ENCODE measurements at regions not wholly inside any gene's neighbourhood (a gene's known extent, or its start where the extent isn't known, plus 50 kb on each side); places are given as distances from the start of the nearest gene placed in this dataset.

- Mint-ChIP-seq H3K4me3 (no peak overlapping the region), H3K27ac (no peak overlapping the region), H3K36me3 (no peaks in the 10 kb centered on the region), H3K4me1 (no peaks in the 10 kb centered on the region), H3K27me3 (no peaks in the 10 kb centered on the region), H3K9me3 (peaks cover 4 to 27% (median 20%) of the 10 kb centered on the region in 5 donors)
- DNase-seq, result no peak
- H3K27ac ChIP-seq (ENCODE audit: low read depth, low read length), result no peak overlapping the region
- H3K27me3 ChIP-seq (ENCODE audit: insufficient read depth, low read length, poor library complexity, severe bottlenecking), result no peaks in the 10 kb centered on the region
- ChIA-PET POLR2A (no interaction called here), CTCF (no interaction called here)
- no peaks in the 10 kb centered on the region for H3K4me1 ChIP-seq (ENCODE audit: insufficient read depth, low read length)
- no peaks in the 10 kb centered on the region for H3K9me3 ChIP-seq (ENCODE audit: low read length)
- no peaks in the 10 kb centered on the region for H3K36me3 ChIP-seq (ENCODE audit: insufficient read depth, low read length)
- H3K4me3 ChIP-seq (ENCODE audit: low read length), result no peak overlapping the region
Observed at GRCh38 chr7:68936471-68937035, 661.7 kb upstream of the AUTS2 start.

GRCh38 chr7:68938151-68938550, 660.1 kb upstream of the AUTS2 start:
- no peak for DNase-seq
- no peaks in the 10 kb centered on the region for H3K36me3 ChIP-seq (ENCODE audit: insufficient read depth, low read length)
- Mint-ChIP-seq H3K4me1 (no peaks in the 10 kb centered on the region), H3K4me3 (no peak overlapping the region), H3K27ac (peak overlapping the region in 1 of 8 donors; percentile 21), H3K36me3 (no peaks in the 10 kb centered on the region), H3K9me3 (peaks cover 2 to 20% (median 17%) of the 10 kb centered on the region in 5 donors), H3K27me3 (no peaks in the 10 kb centered on the region)
- no peak overlapping the region for H3K4me3 ChIP-seq (ENCODE audit: low read length)
- no peaks in the 10 kb centered on the region for H3K9me3 ChIP-seq (ENCODE audit: low read length)
- H3K27ac ChIP-seq (ENCODE audit: low read depth, low read length), result no peak overlapping the region
- no peaks in the 10 kb centered on the region for H3K27me3 ChIP-seq (ENCODE audit: insufficient read depth, low read length, poor library complexity, severe bottlenecking)
- ChIA-PET CTCF (no interaction called here), POLR2A (no interaction called here)
- H3K4me1 ChIP-seq (ENCODE audit: insufficient read depth, low read length), result no peaks in the 10 kb centered on the region

DNA sequence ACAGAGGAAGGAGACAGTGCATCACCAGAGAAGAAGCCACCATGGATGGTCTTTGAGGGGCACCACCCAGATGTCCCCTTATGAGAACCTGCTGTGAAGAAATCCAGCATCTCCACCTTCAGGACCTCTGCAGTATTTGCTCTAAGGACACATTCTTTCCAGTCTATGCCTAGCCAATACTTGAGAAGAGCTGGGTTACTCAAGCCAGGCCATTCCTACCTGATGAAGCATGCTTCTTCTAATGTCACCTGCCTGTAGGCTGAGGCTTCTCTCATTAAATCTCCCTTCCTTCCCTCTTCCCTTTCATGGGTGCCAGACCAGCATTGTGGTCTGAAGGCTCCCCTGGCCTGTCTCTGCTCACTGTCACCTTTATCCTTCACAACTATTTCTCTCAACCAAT, 654.5 kb upstream of the AUTS2 start:
- peaks cover 0 to 11% (median 6%) of the 10 kb centered on the region in 5 donors for H3K9me3 Mint-ChIP-seq
- ChIA-PET CTCF (no interaction called here), POLR2A (no interaction called here)
- Histone ChIP-seq H3K9me3 (ENCODE audit: low read length) (no peaks in the 10 kb centered on the region), H3K36me3 (ENCODE audit: insufficient read depth, low read length) (no peaks in the 10 kb centered on the region), H3K4me1 (ENCODE audit: insufficient read depth, low read length) (no peaks in the 10 kb centered on the region), H3K27ac (ENCODE audit: low read depth, low read length) (no peak overlapping the region), H3K27me3 (ENCODE audit: insufficient read depth, low read length, poor library complexity, severe bottlenecking) (no peaks in the 10 kb centered on the region), H3K4me3 (ENCODE audit: low read length) (no peak overlapping the region)
- no peak for DNase-seq
- H3K27ac Mint-ChIP-seq, result no peak overlapping the region
- H3K36me3 Mint-ChIP-seq, result no peaks in the 10 kb centered on the region
- no peak overlapping the region for H3K4me3 Mint-ChIP-seq
- no peaks in the 10 kb centered on the region for H3K4me1 Mint-ChIP-seq
- no peaks in the 10 kb centered on the region for H3K27me3 Mint-ChIP-seq

DNA sequence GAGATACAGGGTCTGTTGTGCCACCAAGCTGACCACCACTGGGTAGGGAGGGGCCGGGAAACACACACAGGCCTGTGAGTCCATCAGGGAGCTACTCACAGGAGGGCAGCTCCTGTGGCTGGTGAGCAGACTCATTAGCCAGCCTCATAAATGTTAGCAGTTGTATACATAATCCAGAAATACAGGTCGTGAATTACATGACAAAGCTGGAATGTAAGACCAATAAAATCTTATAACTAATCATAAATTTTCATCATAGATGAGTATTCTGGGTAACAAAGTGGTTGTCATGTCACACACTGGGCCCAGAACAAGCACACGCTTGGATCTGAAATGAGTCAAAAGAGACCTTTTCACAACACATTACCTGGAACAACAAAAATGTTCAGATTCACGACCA, 642.6 kb upstream of the AUTS2 start:
- Histone ChIP-seq H3K27ac (ENCODE audit: low read depth, low read length) (no peak overlapping the region), H3K9me3 (ENCODE audit: low read length) (no peaks in the 10 kb centered on the region)
- no peaks in the 10 kb centered on the region for H3K4me1 Mint-ChIP-seq

DNA sequence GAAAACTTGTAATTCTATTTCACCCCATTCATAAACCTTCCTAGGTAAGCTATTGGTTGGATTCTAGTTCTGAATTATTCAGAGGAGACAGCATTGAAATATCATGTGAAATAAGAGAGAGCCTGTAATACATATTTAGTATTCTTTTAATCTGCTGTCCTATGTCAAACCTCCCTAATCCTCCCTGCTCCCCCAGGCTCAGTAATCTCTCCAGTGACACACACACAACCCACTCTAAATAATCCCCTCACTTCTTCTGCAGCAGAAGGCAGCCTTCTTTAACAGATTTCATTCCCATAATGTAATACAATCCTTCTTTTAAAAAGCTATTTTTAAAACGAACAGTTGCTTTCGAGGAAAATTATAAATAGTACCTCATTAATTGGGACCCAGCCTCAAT, 639.7 kb upstream of the AUTS2 start:
- no peaks in the 10 kb centered on the region for H3K4me1 Mint-ChIP-seq
- no peaks in the 10 kb centered on the region for H3K36me3 Mint-ChIP-seq
- H3K9me3 Mint-ChIP-seq, result peaks cover 3 to 11% (median 8%) of the 10 kb centered on the region in 5 donors
- Histone ChIP-seq H3K27me3 (ENCODE audit: insufficient read depth, low read length, poor library complexity, severe bottlenecking) (no peaks in the 10 kb centered on the region), H3K36me3 (ENCODE audit: insufficient read depth, low read length) (no peaks in the 10 kb centered on the region), H3K9me3 (ENCODE audit: low read length) (no peaks in the 10 kb centered on the region), H3K4me3 (ENCODE audit: low read length) (no peak overlapping the region), H3K27ac (ENCODE audit: low read depth, low read length) (no peak overlapping the region), H3K4me1 (ENCODE audit: insufficient read depth, low read length) (no peaks in the 10 kb centered on the region)
- no peak overlapping the region for H3K27ac Mint-ChIP-seq
- no peaks in the 10 kb centered on the region for H3K27me3 Mint-ChIP-seq
- no peak overlapping the region for H3K4me3 Mint-ChIP-seq
- no peak for DNase-seq
- ChIA-PET POLR2A (no interaction called here), CTCF (no interaction called here)

More for the DNA sequence above, 642.6 kb upstream of the AUTS2 start:
- Histone ChIP-seq H3K36me3 (ENCODE audit: insufficient read depth, low read length) (no peaks in the 10 kb centered on the region), H3K4me1 (ENCODE audit: insufficient read depth, low read length) (no peaks in the 10 kb centered on the region), H3K27me3 (ENCODE audit: insufficient read depth, low read length, poor library complexity, severe bottlenecking) (no peaks in the 10 kb centered on the region), H3K4me3 (ENCODE audit: low read length) (no peak overlapping the region)
- Mint-ChIP-seq H3K36me3 (no peaks in the 10 kb centered on the region), H3K4me3 (no peak overlapping the region), H3K27ac (no peak overlapping the region), H3K27me3 (no peaks in the 10 kb centered on the region), H3K9me3 (peaks cover 3 to 12% (median 10%) of the 10 kb centered on the region in 5 donors)
- ChIA-PET POLR2A (no interaction called here), CTCF (no interaction called here)
- no peak for DNase-seq

GRCh38 chr7:68963552-68963951, 634.7 kb upstream of the AUTS2 start:
- H3K36me3 ChIP-seq (ENCODE audit: insufficient read depth, low read length), result no peaks in the 10 kb centered on the region
- Mint-ChIP-seq H3K4me3 (no peak overlapping the region), H3K4me1 (no peaks in the 10 kb centered on the region), H3K36me3 (no peaks in the 10 kb centered on the region), H3K27ac (no peak overlapping the region), H3K27me3 (no peaks in the 10 kb centered on the region), H3K9me3 (peaks cover 0 to 8% (median 2%) of the 10 kb centered on the region in 5 donors)
- no peak overlapping the region for H3K4me3 ChIP-seq (ENCODE audit: low read length)
- POLR2A ChIA-PET, result interaction anchor here (0.6 kb wide), 1 partner anchor 614 kb away, joined by 5 read pairs; no protein-coding TSS in a partner anchor
- H3K27me3 ChIP-seq (ENCODE audit: insufficient read depth, low read length, poor library complexity, severe bottlenecking), result no peaks in the 10 kb centered on the region
- no peaks in the 10 kb centered on the region for H3K9me3 ChIP-seq (ENCODE audit: low read length)
- no peak for DNase-seq
- CTCF ChIA-PET, result no interaction called here
- no peaks in the 10 kb centered on the region for H3K4me1 ChIP-seq (ENCODE audit: insufficient read depth, low read length)
- no peak overlapping the region for H3K27ac ChIP-seq (ENCODE audit: low read depth, low read length)

DNA sequence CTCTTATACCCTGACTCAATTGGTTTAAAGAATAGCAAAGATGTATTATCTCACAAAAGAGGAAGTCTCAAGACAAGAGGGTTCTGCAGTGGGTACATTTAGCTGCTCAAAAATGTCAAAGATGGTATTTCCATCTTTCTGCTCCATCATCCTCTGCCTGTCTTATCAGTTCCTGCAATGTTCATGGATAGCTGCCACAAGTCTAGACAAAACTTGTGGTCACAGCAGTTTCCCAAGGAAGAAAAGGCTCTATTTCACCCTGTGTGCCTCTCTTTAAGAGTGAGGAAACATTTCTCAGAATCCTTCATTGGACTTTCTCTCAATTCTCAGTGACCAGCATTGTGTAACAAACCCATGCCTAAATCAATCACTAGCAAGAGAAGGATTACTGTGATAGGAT, 634.2 kb upstream of the AUTS2 start:
- no peak overlapping the region for H3K4me3 Mint-ChIP-seq
- H3K4me1 Mint-ChIP-seq, result no peaks in the 10 kb centered on the region
- peaks cover 0 to 7% (median 2%) of the 10 kb centered on the region in 5 donors for H3K9me3 Mint-ChIP-seq
- CTCF ChIA-PET, result no interaction called here
- POLR2A ChIA-PET, result interaction anchor here (0.6 kb wide), 1 partner anchor 614 kb away, joined by 5 read pairs; no protein-coding TSS in a partner anchor
- Histone ChIP-seq H3K27ac (ENCODE audit: low read depth, low read length) (no peak overlapping the region), H3K36me3 (ENCODE audit: insufficient read depth, low read length) (no peaks in the 10 kb centered on the region), H3K9me3 (ENCODE audit: low read length) (no peaks in the 10 kb centered on the region), H3K4me1 (ENCODE audit: insufficient read depth, low read length) (no peaks in the 10 kb centered on the region), H3K27me3 (ENCODE audit: insufficient read depth, low read length, poor library complexity, severe bottlenecking) (no peaks in the 10 kb centered on the region), H3K4me3 (ENCODE audit: low read length) (no peak overlapping the region)
- H3K36me3 Mint-ChIP-seq, result no peaks in the 10 kb centered on the region
- H3K27me3 Mint-ChIP-seq, result no peaks in the 10 kb centered on the region
- no peak overlapping the region for H3K27ac Mint-ChIP-seq
- DNase-seq, result no peak

DNA sequence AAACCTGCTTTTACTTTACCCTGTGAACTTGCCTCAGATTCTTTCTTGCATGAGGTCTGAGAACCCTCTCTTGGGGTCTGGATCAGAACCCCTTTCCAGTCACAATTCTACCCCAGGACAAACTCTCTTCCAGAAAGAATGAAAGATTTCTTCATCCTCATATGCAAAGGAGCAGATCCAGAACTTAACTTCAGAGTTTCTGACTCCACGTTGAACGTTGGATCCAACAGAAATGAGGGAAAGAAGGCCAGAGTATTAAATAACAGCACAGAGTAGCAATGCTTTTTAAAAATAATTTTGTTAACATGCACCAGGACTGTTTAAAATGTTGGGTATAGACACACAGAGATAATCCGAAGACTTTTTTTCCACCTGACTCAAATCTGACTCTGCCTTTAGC, 632.9 kb upstream of the AUTS2 start:
- Mint-ChIP-seq H3K27ac (no peak overlapping the region), H3K4me3 (no peak overlapping the region), H3K36me3 (no peaks in the 10 kb centered on the region), H3K9me3 (peaks cover 0 to 7% (median 3%) of the 10 kb centered on the region in 5 donors), H3K27me3 (no peaks in the 10 kb centered on the region), H3K4me1 (no peaks in the 10 kb centered on the region)
- no peaks in the 10 kb centered on the region for H3K27me3 ChIP-seq (ENCODE audit: insufficient read depth, low read length, poor library complexity, severe bottlenecking)
- CTCF ChIA-PET, result no interaction called here
- no peak overlapping the region for H3K4me3 ChIP-seq (ENCODE audit: low read length)
- H3K4me1 ChIP-seq (ENCODE audit: insufficient read depth, low read length), result no peaks in the 10 kb centered on the region
- no peak for DNase-seq
- H3K9me3 ChIP-seq (ENCODE audit: low read length), result no peaks in the 10 kb centered on the region
- H3K27ac ChIP-seq (ENCODE audit: low read depth, low read length), result no peak overlapping the region
- POLR2A ChIA-PET, result no interaction called here
- H3K36me3 ChIP-seq (ENCODE audit: insufficient read depth, low read length), result no peaks in the 10 kb centered on the region

- no peak overlapping the region for H3K27ac ChIP-seq (ENCODE audit: low read depth, low read length)
- H3K4me1 Mint-ChIP-seq, result no peaks in the 10 kb centered on the region
- DNase-seq, result no peak
- no peaks in the 10 kb centered on the region for H3K36me3 ChIP-seq (ENCODE audit: insufficient read depth, low read length)
- no peaks in the 10 kb centered on the region for H3K4me1 ChIP-seq (ENCODE audit: insufficient read depth, low read length)
- no peak overlapping the region for H3K4me3 ChIP-seq (ENCODE audit: low read length)
- H3K36me3 Mint-ChIP-seq, result no peaks in the 10 kb centered on the region
- H3K27me3 Mint-ChIP-seq, result no peaks in the 10 kb centered on the region
- H3K27ac Mint-ChIP-seq, result no peak overlapping the region
- H3K4me3 Mint-ChIP-seq, result no peak overlapping the region
- peaks cover 0 to 14% (median 3%) of the 10 kb centered on the region in 5 donors for H3K9me3 Mint-ChIP-seq
- ChIA-PET POLR2A (no interaction called here), CTCF (no interaction called here)
- H3K27me3 ChIP-seq (ENCODE audit: insufficient read depth, low read length, poor library complexity, severe bottlenecking), result no peaks in the 10 kb centered on the region
- no peaks in the 10 kb centered on the region for H3K9me3 ChIP-seq (ENCODE audit: low read length)
Observed at GRCh38 chr7:68967598-68967997, 630.7 kb upstream of the AUTS2 start.
